ENCODE measurements at regions not wholly inside any gene's neighbourhood (a gene's known extent, or its start where the extent isn't known, plus 50 kb on each side); places are given as distances from the start of the nearest gene placed in this dataset.
"Not testable (repeated sequence)": the region's sequence is repeated elsewhere in the genome, so short reads cannot be mapped to it uniquely, and the experiment has no call there.

DNA sequence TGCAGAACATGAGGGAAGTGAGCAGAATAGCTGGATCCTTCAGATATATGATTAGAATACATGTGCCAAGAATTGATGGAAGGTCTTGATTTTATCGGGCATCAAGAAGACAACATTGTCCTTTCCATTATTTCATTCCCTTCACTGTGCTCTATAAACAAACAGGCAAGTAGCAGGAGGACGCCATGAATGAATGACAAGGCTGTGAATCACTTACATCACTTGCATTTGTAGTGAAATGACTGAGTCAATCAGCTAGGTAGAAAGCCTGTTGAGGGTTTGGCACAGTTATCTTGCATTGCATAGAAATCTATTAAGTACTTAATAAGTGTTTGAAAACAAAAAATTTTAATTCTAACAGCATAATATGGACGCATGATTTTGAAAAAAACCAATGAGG, 548.8 kb upstream of the IZUMO3 start:
- POLR2A ChIA-PET: no interaction called here
- no peak for DNase-seq (ENCODE audit: extremely low spot score)
- CTCF ChIA-PET: no interaction called here
- TF ChIP-seq, protein P1, sequence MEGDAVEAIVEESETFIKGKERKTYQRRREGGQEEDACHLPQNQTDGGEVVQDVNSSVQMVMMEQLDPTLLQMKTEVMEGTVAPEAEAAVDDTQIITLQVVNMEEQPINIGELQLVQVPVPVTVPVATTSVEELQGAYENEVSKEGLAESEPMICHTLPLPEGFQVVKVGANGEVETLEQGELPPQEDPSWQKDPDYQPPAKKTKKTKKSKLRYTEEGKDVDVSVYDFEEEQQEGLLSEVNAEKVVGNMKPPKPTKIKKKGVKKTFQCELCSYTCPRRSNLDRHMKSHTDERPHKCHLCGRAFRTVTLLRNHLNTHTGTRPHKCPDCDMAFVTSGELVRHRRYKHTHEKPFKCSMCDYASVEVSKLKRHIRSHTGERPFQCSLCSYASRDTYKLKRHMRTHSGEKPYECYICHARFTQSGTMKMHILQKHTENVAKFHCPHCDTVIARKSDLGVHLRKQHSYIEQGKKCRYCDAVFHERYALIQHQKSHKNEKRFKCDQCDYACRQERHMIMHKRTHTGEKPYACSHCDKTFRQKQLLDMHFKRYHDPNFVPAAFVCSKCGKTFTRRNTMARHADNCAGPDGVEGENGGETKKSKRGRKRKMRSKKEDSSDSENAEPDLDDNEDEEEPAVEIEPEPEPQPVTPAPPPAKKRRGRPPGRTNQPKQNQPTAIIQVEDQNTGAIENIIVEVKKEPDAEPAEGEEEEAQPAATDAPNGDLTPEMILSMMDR (IDR thresholded peaks at IDR 0.05; ENCODE audit: control extremely low read depth, extremely low read depth, low read depth, missing control alignments): no peak

DNA sequence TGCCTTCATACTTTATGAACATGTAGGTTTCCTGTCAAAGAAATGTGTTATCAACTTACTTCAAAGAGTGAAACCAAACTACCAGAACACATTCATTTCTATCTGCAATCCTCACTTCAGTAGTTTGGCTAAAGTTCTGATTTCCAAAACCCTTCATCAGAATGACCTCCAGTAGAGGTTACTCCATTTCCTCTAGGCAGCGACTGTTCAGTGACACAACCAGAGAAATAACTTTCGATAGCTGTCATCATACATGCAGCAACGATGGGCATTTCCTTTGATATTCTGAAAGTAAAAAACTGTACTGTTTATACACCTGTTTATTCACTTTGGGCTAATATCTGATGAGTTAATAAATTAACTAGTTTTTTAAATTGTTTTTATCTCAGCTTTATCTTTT, 532.5 kb upstream of the IZUMO3 start:
- ChIA-PET CTCF (no interaction called here), POLR2A (no interaction called here)
- TF ChIP-seq, protein P1 (IDR thresholded peaks at IDR 0.05; ENCODE audit: control extremely low read depth, extremely low read depth, low read depth, missing control alignments): no peak
- DNase-seq (ENCODE audit: extremely low spot score): no peak

DNA sequence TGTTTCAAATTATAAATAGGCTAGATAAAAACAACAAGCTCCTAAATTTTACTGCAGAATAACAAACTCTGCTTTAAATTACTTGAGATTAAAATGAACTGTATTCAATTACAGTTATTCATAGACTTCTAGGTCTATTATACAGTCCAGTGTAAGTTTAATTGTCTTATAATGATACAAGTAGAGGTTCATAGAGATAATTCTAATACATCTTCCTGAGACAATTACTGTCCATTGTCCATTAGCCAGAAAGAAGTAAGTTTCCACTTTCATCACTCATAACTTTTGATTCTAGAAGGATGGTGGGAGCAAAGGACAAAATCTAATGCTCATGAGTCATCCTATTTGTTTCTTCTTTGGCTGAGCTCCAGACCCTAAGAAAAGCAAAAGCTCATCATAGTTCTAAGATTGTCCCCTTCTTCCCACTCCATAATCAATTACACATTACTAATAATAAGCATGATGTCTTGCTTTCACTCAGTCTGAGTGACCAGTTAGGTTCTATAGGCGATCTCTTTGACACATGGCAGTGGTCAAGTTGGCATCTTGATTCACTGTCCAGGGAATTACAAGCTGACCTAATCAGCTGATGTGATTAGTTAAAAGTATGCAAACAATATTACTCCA, 502.5 kb upstream of the IZUMO3 start:
- no peak for DNase-seq (ENCODE audit: extremely low spot score)
- ChIA-PET POLR2A (no interaction called here), CTCF (no interaction called here)
- TF ChIP-seq, protein P1 (IDR thresholded peaks at IDR 0.05; ENCODE audit: control extremely low read depth, extremely low read depth, low read depth, missing control alignments): no peak

DNA sequence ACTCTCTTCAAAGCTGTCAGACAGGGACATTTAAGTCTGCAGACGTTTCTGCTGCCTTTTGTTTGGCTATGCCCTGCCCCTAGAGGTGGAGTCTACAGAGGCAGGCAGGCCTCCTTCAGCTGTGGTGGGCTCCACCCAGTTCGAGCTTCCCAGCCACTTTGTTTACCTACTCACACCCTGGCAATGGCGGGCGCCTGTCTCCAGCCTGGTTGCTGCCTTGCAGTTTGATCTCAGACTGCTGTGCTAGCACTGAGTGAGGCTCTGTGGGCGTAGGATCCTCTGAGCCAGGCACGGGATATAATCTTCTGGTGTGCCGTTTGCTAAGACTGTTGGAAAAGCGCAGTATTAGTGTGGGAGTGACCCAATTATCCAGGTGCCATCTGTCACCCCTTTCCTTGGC, 499.8 kb upstream of the IZUMO3 start:
- CTCF ChIA-PET; POLR2A ChIA-PET; DNase-seq (ENCODE audit: extremely low spot score): not testable (repeated sequence)

DNA sequence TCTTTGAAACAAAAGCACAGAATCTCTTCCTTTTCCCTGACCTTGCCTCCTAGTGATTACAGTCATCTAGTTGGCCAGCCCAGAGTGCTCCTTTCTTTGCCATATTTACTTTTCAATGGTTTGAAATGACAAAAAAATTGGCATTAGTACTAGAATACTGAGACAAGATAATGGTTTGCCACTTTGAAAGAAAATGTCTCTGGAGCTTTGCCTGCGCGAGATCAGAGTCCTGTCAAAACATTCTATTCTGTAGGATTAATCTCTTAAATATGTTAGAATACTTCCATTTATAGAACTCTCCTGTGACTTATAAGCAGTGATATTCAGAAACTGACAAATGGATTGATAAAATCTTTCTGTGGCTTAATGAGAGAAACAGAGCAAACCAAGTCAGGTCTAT, 484.0 kb upstream of the IZUMO3 start:
- no peak for DNase-seq (ENCODE audit: extremely low spot score)
- ChIA-PET CTCF (interaction anchor here (1.2 kb wide), 1 partner anchor 9 kb away, joined by 4 read pairs; no protein-coding TSS in a partner anchor), POLR2A (no interaction called here)
- TF ChIP-seq, protein P1 (IDR thresholded peaks at IDR 0.05; ENCODE audit: control extremely low read depth, extremely low read depth, low read depth, missing control alignments): no peak

DNA sequence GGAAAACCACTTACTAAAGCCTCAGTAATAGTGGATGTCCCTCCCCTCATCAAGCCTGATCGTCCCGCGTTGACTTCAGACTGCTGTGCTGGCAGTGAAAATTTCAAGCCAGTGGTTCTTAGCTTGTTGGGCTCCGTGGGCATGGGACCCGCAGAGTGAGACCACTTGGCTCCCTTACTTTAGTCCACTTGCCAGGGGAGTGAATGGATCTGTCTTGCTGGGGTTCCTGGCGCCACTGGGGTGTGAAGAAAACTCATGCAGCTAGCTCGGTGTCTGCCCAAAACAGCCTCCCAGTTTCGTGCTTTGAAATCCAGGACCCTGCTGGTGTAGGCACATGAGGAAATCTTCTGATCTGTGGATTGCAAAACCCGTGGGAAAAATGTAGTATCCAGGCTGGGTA, 480.0 kb upstream of the IZUMO3 start:
- TF ChIP-seq, protein P1 (IDR thresholded peaks at IDR 0.05; ENCODE audit: control extremely low read depth, extremely low read depth, low read depth, missing control alignments): no peak

DNA sequence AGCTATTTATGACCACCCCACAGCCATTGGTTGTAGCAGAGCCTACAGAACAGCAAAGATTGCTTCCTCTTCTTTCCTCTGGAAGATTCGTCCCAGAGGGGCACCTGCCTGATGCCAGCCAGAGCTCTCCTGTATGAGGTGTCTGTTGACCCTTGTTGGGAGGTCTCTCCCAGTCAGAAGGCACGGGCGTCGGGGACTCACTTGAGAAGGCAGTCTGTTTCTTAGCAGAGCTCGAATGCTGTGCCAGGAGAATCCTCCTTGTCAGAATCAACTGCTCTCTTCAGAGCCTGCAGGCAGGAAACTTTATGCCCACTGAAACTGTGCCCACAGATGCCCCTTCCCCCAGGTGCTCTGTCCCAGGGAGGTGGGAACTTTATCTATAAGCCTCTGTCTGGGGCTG, 479.5 kb upstream of the IZUMO3 start:
- ChIA-PET POLR2A (no interaction called here), CTCF (no interaction called here)
- TF ChIP-seq, protein P1 (IDR thresholded peaks at IDR 0.05; ENCODE audit: control extremely low read depth, extremely low read depth, low read depth, missing control alignments): no peak
- DNase-seq (ENCODE audit: extremely low spot score): no peak

More for the DNA sequence above, 480.0 kb upstream of the IZUMO3 start:
- ChIA-PET CTCF (no interaction called here), POLR2A (no interaction called here)
- DNase-seq (ENCODE audit: extremely low spot score): no peak

Measured in GM10248 (cell line).